GM12892 (cell line): ENCODE measurements at regions not wholly inside any gene's neighbourhood (a gene's known extent, or its start where the extent isn't known, plus 50 kb on each side); places are given as distances from the start of the nearest gene placed in this dataset.

Experiments
- POLR2A ChIP-seq: IDR thresholded peaks from 2 replicates; pipeline ENCODE4 v1.6.1; 2011; ENCODE audit warnings: low read depth, low read length, control low read depth
- TAF1 ChIP-seq: IDR thresholded peaks from 2 replicates; pipeline ENCODE4 v1.6.1; 2011; ENCODE audit warnings: low read depth, mild to moderate bottlenecking, control low read depth, low read length, borderline replicate concordance

DNA sequence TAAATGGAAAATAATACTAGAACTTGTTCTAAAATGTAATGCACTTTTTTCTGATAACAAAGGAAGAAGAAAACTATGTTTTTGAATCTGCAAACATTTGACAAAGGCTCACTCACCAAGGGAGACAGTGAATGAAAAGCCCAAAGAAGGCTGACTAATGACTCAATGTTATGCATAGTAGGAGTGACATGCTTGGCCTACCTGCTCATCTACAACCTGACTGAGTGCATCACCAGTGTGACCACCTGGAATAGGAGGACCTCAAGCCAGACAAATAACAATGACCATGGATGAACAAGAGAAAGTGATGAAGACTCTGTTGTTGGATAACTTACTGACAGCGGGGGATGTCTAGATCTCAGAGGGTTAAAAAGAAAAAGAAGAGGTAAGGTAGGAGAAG lies 157.2 kb downstream of the SIM1 start:
- TF ChIP-seq POLR2A, result no peak
- no peak for TF ChIP-seq TAF1
